ENCODE measurements at regions not wholly inside any gene's neighbourhood (a gene's known extent, or its start where the extent isn't known, plus 50 kb on each side); places are given as distances from the start of the nearest gene placed in this dataset.

GRCh38 chrX:42496239-42496638, 281.7 kb downstream of the PPP1R2C start:
- no peak for TF ChIP-seq CTCF (IDR thresholded peaks at IDR 0.05)
- no peak for TF ChIP-seq POLR2A (IDR thresholded peaks at IDR 0.05)
